GM12874 (cell line): ENCODE measurements at regions not wholly inside any gene's neighbourhood (a gene's known extent, or its start where the extent isn't known, plus 50 kb on each side); places are given as distances from the start of the nearest gene placed in this dataset.

Experiments
- CTCF ChIP-seq: IDR thresholded peaks from 2 replicates; pipeline ENCODE4 v1.5.1; 2011; ENCODE audit warnings: low read depth, mild to moderate bottlenecking, control low read depth, low read length, moderate library complexity; ENCODE audit not compliant: insufficient read depth

DNA sequence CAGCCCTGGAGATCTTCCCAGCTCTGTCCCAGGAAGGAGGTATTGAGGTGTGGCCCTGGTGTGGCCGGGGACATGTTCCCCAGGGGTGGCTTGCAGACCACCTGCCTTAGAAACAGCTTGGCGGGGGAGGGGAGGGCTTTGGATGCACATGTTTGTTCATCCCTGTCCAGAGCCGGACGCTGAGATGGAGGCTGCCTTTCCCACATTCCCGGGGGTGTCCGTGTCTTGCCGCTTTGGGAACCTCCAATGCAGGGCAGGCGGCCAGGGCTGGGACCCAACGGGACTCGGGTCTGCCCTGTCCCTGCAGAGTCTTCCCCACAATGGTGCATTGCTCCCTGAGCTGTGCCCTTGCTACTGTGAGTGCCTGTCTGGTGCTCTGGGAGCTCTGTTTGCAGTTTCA lies 319.5 kb upstream of the SFSWAP start:
- no peak for TF ChIP-seq CTCF

- no peak for TF ChIP-seq CTCF
Observed at GRCh38 chr12:131395971-131396573, 314.8 kb upstream of the SFSWAP start.

DNA sequence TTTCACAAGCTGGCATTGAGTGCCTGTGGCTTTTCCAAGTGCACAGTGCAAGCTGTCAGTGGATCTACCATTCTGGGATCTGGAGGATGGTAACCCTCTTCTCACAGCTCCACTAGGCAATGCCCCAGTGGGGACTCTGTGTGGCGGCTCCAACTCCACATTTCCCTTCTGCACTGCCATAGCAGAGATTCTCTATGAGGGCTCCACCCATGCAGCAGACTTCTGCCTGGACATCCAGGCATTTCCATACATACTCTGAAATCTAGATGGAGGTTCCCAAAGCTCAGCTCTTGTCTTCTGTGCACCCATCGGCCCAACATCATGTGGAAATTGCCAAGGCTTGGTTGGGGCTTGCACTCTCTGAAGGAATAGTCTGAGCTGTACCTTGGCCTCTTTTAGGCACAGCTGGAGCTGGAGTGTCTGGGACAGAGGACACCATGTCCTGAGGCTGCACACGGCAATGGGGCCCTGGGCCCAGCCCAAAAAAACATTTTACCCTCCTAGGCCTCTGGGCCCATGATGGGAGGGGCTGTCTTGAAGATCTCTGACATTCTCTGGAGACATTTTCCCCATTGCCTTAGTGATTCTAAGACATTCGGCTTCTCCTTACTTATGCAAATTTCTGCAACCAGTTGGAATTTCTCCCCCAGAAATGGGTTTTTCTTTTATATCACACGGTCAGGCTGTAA lies 313.3 kb upstream of the SFSWAP start:
- no peak for TF ChIP-seq CTCF

GRCh38 chr12:131399000-131399399 lies 311.9 kb upstream of the SFSWAP start:
- no peak for TF ChIP-seq CTCF

- TF ChIP-seq CTCF, result no peak
Observed at GRCh38 chr12:131402781-131403396, 308.0 kb upstream of the SFSWAP start.

DNA sequence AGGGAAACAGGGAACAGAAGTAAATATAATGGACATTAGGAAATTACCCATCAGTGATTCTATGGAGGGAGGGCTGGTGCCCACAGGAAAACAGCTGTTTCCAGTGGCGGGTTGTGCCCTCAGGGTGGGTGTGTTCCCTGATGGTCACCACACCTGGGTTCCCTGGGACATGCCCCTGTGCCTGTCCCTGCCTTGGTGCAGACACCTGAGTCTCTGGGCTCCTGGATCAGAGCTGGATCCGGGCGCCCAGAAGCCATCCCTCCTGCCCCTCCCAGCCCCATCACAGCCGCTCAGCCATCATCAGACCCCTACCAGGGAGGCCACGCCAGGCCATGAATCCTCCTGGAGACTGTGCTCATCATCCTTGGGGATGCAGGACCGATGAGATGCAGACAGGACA lies 307.2 kb upstream of the SFSWAP start:
- TF ChIP-seq CTCF, result no peak

DNA sequence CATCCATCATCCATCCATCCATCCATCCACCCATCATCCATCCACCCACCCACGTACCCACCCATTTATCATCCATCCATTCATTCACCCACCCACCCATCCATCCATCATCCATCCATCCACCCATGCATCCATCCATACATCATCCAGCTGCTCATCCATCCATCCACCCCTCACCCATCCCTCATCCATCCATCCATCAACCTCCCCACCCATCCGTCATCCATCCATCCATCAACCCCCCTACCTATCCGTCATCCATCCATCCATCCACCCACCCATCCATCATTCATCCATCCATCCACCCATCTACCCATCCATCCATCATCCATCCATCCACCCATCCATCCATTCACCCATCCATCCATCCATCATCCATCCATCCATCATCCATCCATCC lies 306.2 kb upstream of the SFSWAP start:
- no peak for TF ChIP-seq CTCF
